GM18502 (cell line): ENCODE measurements at regions not wholly inside any gene's neighbourhood (a gene's known extent, or its start where the extent isn't known, plus 50 kb on each side); places are given as distances from the start of the nearest gene placed in this dataset.

Experiments used
- ATAC-seq: cut with Tn5 transposase; IDR thresholded peaks from one replicate; pipeline ENCODE4 v1.9.1; 2021; ENCODE audit warnings: mild to moderate bottlenecking; ENCODE audit not compliant: unreplicated experiment, poor library complexity

GRCh38 chr3:59316688-59317275, 267.0 kb upstream of the CFAP20DC start:
- no peak for ATAC-seq

DNA sequence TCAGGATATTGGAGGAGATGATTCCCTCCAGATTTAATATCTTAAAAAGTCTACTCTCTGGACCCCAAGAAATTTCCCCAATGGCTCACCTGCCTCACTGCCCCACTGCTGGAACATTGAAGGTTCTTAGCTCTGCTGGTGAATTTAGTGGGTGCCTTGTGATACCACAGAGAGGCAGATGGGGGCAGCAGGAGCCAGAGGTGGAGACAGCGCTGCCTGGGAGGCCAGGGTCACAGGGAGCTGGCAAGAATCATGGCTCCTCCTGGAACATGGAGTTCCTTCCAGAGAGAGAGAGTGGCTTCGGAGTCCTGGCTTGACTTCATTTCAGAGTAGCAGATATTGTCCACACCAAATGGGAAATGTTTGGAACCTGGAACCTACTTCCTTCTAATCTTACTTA, 263.5 kb upstream of the CFAP20DC start:
- ATAC-seq: peak; percentile 91

GRCh38 chr3:59311231-59311630, 261.4 kb upstream of the CFAP20DC start:
- no peak for ATAC-seq

DNA sequence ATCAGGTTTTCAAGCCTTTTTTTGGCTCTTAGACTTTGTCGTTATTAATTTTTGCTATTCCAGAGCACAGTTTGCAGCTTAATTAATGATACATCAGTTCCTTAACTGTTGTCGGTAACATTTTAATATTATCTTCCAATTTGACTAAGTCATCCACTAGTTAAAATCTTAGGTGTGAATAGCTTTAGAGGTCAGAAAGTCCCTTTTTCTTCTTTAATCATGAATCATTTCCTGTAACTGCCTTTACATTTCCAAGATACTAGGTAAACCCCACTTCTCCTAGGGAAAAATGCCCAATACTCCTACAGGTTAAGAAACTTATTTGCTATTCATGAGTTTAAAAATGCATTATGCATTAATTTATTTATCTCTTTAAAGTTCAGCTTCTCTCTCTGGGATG, 260.9 kb upstream of the CFAP20DC start:
- no peak for ATAC-seq

DNA sequence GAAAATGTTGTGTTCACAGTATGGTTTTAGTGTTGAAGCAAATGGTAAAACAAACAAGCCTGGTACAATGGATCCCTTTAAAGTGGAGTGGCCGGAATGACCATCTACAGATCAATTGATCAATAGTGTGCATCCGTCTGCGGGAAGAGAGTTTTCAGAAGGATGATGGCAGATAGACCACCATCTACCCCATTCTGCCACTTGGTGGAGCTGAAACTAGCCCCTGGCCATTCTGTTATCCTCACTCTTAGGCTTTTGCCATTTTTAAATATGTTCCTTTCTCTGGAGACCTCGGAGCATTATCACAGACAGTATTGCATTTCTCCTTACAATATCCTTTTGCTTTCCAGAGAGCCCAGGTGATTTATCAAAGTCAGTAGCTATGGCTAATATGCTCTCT, 258.9 kb upstream of the CFAP20DC start:
- ATAC-seq: no peak

- ATAC-seq: no peak
Observed at GRCh38 chr3:59308001-59308400, 258.2 kb upstream of the CFAP20DC start.

DNA sequence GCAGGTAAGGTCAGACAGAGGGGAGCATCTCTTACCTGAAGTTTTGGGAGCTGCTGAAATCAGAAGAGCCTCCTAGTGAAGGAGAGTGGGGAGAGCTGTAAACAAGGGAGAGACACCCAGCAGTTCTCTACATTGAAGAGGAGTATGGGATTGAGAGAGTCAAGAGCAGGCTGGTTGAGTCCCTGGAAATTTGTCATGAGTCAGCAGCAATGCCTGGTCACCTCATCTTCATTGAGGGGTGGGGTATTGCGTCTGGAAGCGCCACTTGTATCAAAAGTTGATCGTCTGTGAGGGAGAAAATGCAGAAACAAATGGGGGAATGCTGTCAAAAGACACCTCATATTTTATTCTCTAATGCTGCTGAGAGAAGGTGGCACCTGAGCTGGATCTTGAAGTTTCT, 256.6 kb upstream of the CFAP20DC start:
- ATAC-seq: no peak

DNA sequence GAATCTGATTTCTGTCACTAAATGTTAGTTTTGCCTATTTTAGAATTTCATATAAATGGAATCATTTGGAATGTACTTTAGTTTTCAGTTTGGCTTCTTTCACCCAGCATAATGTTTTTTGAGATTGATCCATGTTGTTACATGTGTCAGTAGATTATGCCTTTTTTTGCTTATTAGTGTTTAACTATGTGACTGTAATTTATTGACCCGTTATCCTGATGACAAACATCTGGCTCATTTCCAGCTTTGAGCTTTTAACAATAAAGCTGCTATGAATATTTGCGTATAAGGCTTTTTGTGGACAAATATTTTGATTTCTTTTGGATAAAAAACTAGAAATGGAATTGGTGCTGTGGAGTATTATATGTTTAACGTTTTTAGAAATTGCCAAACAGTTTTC, 254.5 kb upstream of the CFAP20DC start:
- ATAC-seq: no peak

DNA sequence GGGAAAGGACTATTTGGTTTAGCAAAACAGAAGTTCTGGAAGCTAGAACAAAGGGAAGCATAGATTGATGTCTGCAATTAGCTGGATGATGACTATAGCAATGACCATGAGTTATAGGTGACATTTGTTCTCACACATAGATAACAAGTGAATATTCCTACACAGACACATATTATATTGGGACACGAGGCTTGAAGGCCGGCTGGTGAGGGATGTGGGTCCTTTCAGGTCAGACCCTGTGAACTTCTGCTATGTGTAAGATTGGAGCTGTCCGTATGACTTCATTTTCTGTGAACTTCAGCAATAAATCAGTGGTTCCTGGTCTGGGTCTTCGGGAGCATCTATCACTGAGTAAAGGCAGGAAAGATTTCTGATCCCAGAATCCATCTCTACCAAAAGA, 253.6 kb upstream of the CFAP20DC start:
- no peak for ATAC-seq

DNA sequence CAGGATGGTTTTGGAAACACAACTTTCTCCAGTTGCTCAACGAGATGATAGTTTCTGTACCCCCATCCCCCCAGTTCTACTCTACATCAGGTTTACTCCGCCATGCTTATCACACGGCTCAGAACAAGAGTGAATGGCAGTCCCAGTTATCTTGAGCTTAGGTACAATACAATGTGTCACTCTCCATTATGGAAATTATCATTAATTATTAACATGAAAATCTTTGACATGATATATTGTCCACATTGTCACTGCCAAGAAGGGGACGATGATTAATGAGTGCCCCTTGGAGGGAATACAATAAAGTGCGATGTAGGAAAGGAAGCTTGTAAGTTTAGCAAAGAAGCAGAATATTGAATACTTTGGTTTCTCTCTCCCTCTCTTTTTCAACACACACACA, 252.6 kb upstream of the CFAP20DC start:
- ATAC-seq: no peak

- no peak for ATAC-seq
Observed at GRCh38 chr3:59300733-59301132, 250.9 kb upstream of the CFAP20DC start.

- no peak for ATAC-seq
Observed at GRCh38 chr3:59299561-59299960, 249.7 kb upstream of the CFAP20DC start.

DNA sequence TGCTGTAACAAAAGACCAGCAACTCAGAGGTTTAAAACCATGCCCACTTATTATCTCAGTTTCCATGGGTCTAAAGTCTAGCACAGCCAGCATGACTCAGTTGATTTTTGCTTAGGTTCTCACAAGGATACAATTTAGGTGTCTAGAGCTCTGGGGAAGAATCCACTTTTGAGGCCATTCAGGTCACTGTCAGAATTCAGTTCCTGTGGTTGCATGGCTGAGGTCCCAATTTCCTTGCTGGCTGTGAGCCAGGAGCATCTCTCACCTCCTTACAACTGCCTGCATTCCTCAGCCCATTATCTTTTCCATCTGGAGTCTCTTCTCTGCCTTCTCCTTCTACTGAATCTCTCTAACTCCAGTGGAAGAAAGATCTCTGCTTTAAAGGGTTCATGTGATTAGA, 240.5 kb upstream of the CFAP20DC start:
- ATAC-seq: no peak

- no peak for ATAC-seq
Observed at GRCh38 chr3:59289831-59290230, 240.0 kb upstream of the CFAP20DC start.

DNA sequence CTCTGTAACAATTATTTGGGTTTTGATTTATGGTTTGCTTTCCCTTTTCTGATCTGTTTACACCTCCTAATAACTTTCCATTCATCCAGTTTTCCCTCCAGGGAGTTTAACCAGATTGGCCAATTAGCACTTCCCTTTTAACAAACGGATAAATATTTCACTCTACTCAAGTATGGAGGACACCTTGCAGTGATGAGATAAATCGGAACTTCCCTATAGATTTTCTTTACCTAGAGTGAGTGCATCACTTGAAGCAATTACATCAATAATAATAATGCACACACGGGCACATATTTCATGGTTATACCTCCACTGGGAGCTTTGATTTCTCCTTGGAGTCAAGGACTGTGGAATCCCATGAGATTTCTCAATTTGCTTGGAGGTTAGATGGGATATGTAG, 239.1 kb upstream of the CFAP20DC start:
- no peak for ATAC-seq

GRCh38 chr3:59286791-59287531, 237.1 kb upstream of the CFAP20DC start:
- no peak for ATAC-seq

GRCh38 chr3:59285560-59285959, 235.7 kb upstream of the CFAP20DC start:
- no peak for ATAC-seq

DNA sequence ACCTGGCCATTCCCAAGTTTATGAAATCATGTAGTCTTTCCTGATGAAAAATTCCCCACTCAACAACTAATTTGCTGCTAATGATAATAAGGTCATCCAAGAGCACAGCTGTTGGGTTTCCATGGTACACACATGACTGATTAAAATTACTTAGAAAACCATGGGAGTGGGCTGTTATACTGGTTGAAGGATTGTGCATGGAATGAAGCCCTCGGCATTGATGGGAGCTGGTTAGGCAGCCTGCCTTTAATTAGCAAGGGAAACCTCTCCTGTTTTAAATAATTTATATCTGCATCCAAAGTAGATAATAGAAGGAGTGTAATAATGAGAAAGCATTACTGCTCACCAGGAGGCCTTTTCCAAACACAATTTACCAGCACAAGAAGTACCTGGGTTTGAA, 235.1 kb upstream of the CFAP20DC start:
- no peak for ATAC-seq

GRCh38 chr3:59280113-59280512, 230.3 kb upstream of the CFAP20DC start:
- ATAC-seq: no peak

DNA sequence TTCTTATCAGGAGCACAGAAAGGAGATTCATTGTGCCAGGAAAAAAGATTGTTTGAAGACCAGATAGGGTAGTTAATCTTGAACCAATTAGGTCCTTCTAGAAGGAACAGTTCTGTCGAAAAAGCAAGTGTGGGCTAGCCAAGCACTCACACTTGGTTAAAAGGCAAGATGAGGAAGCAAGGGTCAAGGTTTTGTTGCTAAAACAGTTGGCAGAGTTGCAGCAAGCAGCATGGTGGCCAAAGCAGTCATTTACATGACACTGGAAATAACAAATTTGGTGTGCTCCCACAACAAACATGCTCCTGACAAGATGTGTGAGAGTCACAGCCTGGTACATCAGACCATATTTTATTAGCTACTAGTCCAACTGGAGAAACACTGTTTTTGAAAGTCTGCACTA, 228.0 kb upstream of the CFAP20DC start:
- no peak for ATAC-seq

- no peak for ATAC-seq
Observed at GRCh38 chr3:59277201-59277600, 227.4 kb upstream of the CFAP20DC start.

GRCh38 chr3:59273976-59274375, 224.2 kb upstream of the CFAP20DC start:
- no peak for ATAC-seq
